Central memory CD8-positive, alpha-beta T cell (primary cell): ENCODE measurements at regions not wholly inside any gene's neighbourhood (a gene's known extent, or its start where the extent isn't known, plus 50 kb on each side); places are given as distances from the start of the nearest gene placed in this dataset.

Experiments
- ATAC-seq: fragments of 150-1000 bp; cut with Tn5 transposase; replicated peaks from 2 replicates; pipeline ENCODE4 v1.10.0; 2022; ENCODE audit warnings: mild to moderate bottlenecking, moderate FRiP score, moderate number of reproducible peaks; ENCODE audit not compliant: poor library complexity, severe bottlenecking; ENCODE audit errors: extremely low read depth
- DNase-seq, 2 donors: peaks; one replicate each; pipeline ENCODE4 v3.0.0; 2021; ENCODE audit warnings: low spot score in 2 of 2
- H3K27ac Mint-ChIP-seq: one replicate; pipeline ENCODE4 v1.8.0; 2022; ENCODE audit warnings: low read depth, mild to moderate bottlenecking, moderate library complexity, mixed read lengths
- H3K27me3 Mint-ChIP-seq: one replicate; pipeline ENCODE4 v1.8.0; 2022; ENCODE audit warnings: mixed read lengths
- H3K36me3 Mint-ChIP-seq: one replicate; pipeline ENCODE4 v1.8.0; 2022; ENCODE audit warnings: mild to moderate bottlenecking, moderate library complexity, mixed read lengths; ENCODE audit not compliant: insufficient read depth
- H3K4me1 Mint-ChIP-seq: one replicate; pipeline ENCODE4 v1.8.0; 2022; ENCODE audit warnings: mixed read lengths
- H3K4me3 Mint-ChIP-seq: one replicate; pipeline ENCODE4 v1.8.0; 2022; ENCODE audit warnings: mild to moderate bottlenecking, moderate library complexity, mixed read lengths
- H3K9me3 Mint-ChIP-seq: one replicate; pipeline ENCODE4 v1.8.0; 2022; ENCODE audit warnings: mixed read lengths

GRCh38 chrX:46311581-46312120 is 233.6 kb downstream of the ZNF674 start:
- Mint-ChIP-seq H3K36me3 (no peaks in the 10 kb centered on the region), H3K27me3 (no peaks in the 10 kb centered on the region), H3K4me1 (no peaks in the 10 kb centered on the region), H3K27ac (no peak overlapping the region), H3K4me3 (no peak overlapping the region), H3K9me3 (no peaks in the 10 kb centered on the region)
- no peak for DNase-seq
- no peak for ATAC-seq

- H3K4me1 Mint-ChIP-seq, result no peaks in the 10 kb centered on the region
- H3K9me3 Mint-ChIP-seq, result no peaks in the 10 kb centered on the region
- H3K27ac Mint-ChIP-seq, result no peak overlapping the region
- no peak overlapping the region for H3K4me3 Mint-ChIP-seq
- H3K36me3 Mint-ChIP-seq, result no peaks in the 10 kb centered on the region
- DNase-seq, result no peak
- no peak for ATAC-seq
- H3K27me3 Mint-ChIP-seq, result no peaks in the 10 kb centered on the region
These were observed 234.3 kb downstream of the ZNF674 start for GRCh38 chrX:46310815-46311497.

- Mint-ChIP-seq H3K4me1 (no peaks in the 10 kb centered on the region), H3K4me3 (no peak overlapping the region), H3K27me3 (no peaks in the 10 kb centered on the region), H3K9me3 (no peaks in the 10 kb centered on the region), H3K36me3 (no peaks in the 10 kb centered on the region), H3K27ac (no peak overlapping the region)
- DNase-seq, result no peak
- ATAC-seq, result no peak
These were observed 237.1 kb downstream of the ZNF674 start for GRCh38 chrX:46308110-46308509.

GRCh38 chrX:46306103-46306502 is 239.1 kb downstream of the ZNF674 start:
- Mint-ChIP-seq H3K27me3 (no peaks in the 10 kb centered on the region), H3K4me1 (no peaks in the 10 kb centered on the region), H3K36me3 (no peaks in the 10 kb centered on the region), H3K27ac (no peak overlapping the region), H3K4me3 (no peak overlapping the region), H3K9me3 (no peaks in the 10 kb centered on the region)
- ATAC-seq, result no peak
- no peak for DNase-seq

- no peaks in the 10 kb centered on the region for H3K4me1 Mint-ChIP-seq
- no peaks in the 10 kb centered on the region for H3K27me3 Mint-ChIP-seq
- H3K4me3 Mint-ChIP-seq, result no peak overlapping the region
- DNase-seq (no peak), ATAC-seq (no peak)
- H3K36me3 Mint-ChIP-seq, result no peaks in the 10 kb centered on the region
- no peak overlapping the region for H3K27ac Mint-ChIP-seq
- H3K9me3 Mint-ChIP-seq, result no peaks in the 10 kb centered on the region
These were observed 239.8 kb downstream of the ZNF674 start for GRCh38 chrX:46305431-46305830.

- Mint-ChIP-seq H3K9me3 (no peaks in the 10 kb centered on the region), H3K27me3 (no peaks in the 10 kb centered on the region), H3K27ac (no peak overlapping the region), H3K36me3 (no peaks in the 10 kb centered on the region), H3K4me1 (no peaks in the 10 kb centered on the region), H3K4me3 (no peak overlapping the region)
- DNase-seq (no peak), ATAC-seq (no peak)
These were observed 243.3 kb downstream of the ZNF674 start for GRCh38 chrX:46301903-46302302.

- no peaks in the 10 kb centered on the region for H3K9me3 Mint-ChIP-seq
- no peak overlapping the region for H3K27ac Mint-ChIP-seq
- ATAC-seq, result no peak
- H3K27me3 Mint-ChIP-seq, result peaks cover 15% of the 10 kb centered on the region
- no peak overlapping the region for H3K4me3 Mint-ChIP-seq
- no peak for DNase-seq
- no peaks in the 10 kb centered on the region for H3K4me1 Mint-ChIP-seq
- no peaks in the 10 kb centered on the region for H3K36me3 Mint-ChIP-seq
These were observed 246.4 kb downstream of the ZNF674 start for GRCh38 chrX:46298821-46299220.

GRCh38 chrX:46295963-46296362 is 249.3 kb downstream of the ZNF674 start:
- H3K27ac Mint-ChIP-seq, result no peak overlapping the region
- no peaks in the 10 kb centered on the region for H3K4me1 Mint-ChIP-seq
- no peaks in the 10 kb centered on the region for H3K9me3 Mint-ChIP-seq
- ATAC-seq, result no peak
- DNase-seq, result no peak
- no peaks in the 10 kb centered on the region for H3K36me3 Mint-ChIP-seq
- H3K4me3 Mint-ChIP-seq, result no peak overlapping the region
- peaks cover 29% of the 10 kb centered on the region for H3K27me3 Mint-ChIP-seq

- no peak overlapping the region for H3K4me3 Mint-ChIP-seq
- no peaks in the 10 kb centered on the region for H3K4me1 Mint-ChIP-seq
- no peak for ATAC-seq
- H3K27ac Mint-ChIP-seq, result no peak overlapping the region
- H3K36me3 Mint-ChIP-seq, result no peaks in the 10 kb centered on the region
- DNase-seq, result no peak
- H3K27me3 Mint-ChIP-seq, result peaks cover 29% of the 10 kb centered on the region
- H3K9me3 Mint-ChIP-seq, result no peaks in the 10 kb centered on the region
These were observed 251.0 kb downstream of the ZNF674 start for GRCh38 chrX:46294234-46294633.

GRCh38 chrX:46279925-46280313 is 265.3 kb downstream of the ZNF674 start:
- H3K9me3 Mint-ChIP-seq, result no peaks in the 10 kb centered on the region
- no peak for DNase-seq
- H3K27me3 Mint-ChIP-seq, result no peaks in the 10 kb centered on the region
- H3K27ac Mint-ChIP-seq, result no peak overlapping the region
- H3K36me3 Mint-ChIP-seq, result no peaks in the 10 kb centered on the region
- no peak overlapping the region for H3K4me3 Mint-ChIP-seq
- no peak for ATAC-seq
- peaks cover 11% of the 10 kb centered on the region for H3K4me1 Mint-ChIP-seq

GRCh38 chrX:46279214-46279924 is 265.9 kb downstream of the ZNF674 start:
- no peaks in the 10 kb centered on the region for H3K9me3 Mint-ChIP-seq
- no peak for ATAC-seq
- no peak for DNase-seq
- H3K4me1 Mint-ChIP-seq, result peaks cover 11% of the 10 kb centered on the region
- peak overlapping the region; percentile 46 for H3K4me3 Mint-ChIP-seq
- peak overlapping the region; percentile 19 for H3K27ac Mint-ChIP-seq
- H3K36me3 Mint-ChIP-seq, result no peaks in the 10 kb centered on the region
- H3K27me3 Mint-ChIP-seq, result no peaks in the 10 kb centered on the region

- Mint-ChIP-seq H3K9me3 (no peaks in the 10 kb centered on the region), H3K27me3 (no peaks in the 10 kb centered on the region), H3K27ac (peak overlapping the region; percentile 19), H3K36me3 (no peaks in the 10 kb centered on the region), H3K4me1 (peaks cover 11% of the 10 kb centered on the region), H3K4me3 (peak overlapping the region; percentile 46)
- DNase-seq (no peak), ATAC-seq (no peak)
These were observed 266.6 kb downstream of the ZNF674 start for GRCh38 chrX:46278572-46278971.

GRCh38 chrX:46268412-46268811 is 276.8 kb downstream of the ZNF674 start:
- Mint-ChIP-seq H3K4me1 (no peaks in the 10 kb centered on the region), H3K36me3 (no peaks in the 10 kb centered on the region), H3K27me3 (peaks cover 15% of the 10 kb centered on the region), H3K9me3 (no peaks in the 10 kb centered on the region), H3K4me3 (no peak overlapping the region), H3K27ac (no peak overlapping the region)
- DNase-seq (no peak), ATAC-seq (no peak)
